HepG2 (cell line): ENCODE measurements at regions not wholly inside any gene's neighbourhood (a gene's known extent, or its start where the extent isn't known, plus 50 kb on each side); places are given as distances from the start of the nearest gene placed in this dataset.

Experiments
- ATAC-seq: fragments of 200-7000 bp; cut with Tn5 transposase; 3 replicates; pipeline ENCODE4 v1.9.1; 2020; ENCODE audit warnings: mild to moderate bottlenecking, moderate library complexity
- BruUV-seq: library from RNA; stranded (reverse); fragments of 400-500 nt; replicated peaks from 2 replicates; lab custom pipeline; 2021; lab: Mats Ljungman, UMichigan
- CTCF ChIA-PET: fragments of 300-600 bp; formaldehyde crosslinking; extraction: SDS; loops from one replicate; lab custom pipeline; 2021; ENCODE audit warnings: low total read pairs, inconsistent platforms, low intra/inter-chr PET ratio; lab: Yijun Ruan, JAX
- POLR2A ChIA-PET: fragments of 350-600 bp; sonication (Branson Sonifier 250); formaldehyde crosslinking; loops from one replicate; lab custom pipeline; 2020; ENCODE audit warnings: antibody characterized with exemption, inconsistent platforms; lab: Yijun Ruan, JAX
- DNase-seq: peaks from one replicate; pipeline ENCODE4 v3.0.0-alpha.2; 2015; ENCODE audit warnings: low spot score
- FAIRE-seq: peaks from 3 replicates; lab custom pipeline; 2011; peaks lifted over from hg19 to GRCh38; lab: Jason Lieb, UNC
- H2AFZ ChIP-seq: one replicate; pipeline ENCODE4 v1.6.1; 2011; ENCODE audit warnings: low read length, inconsistent platforms
- H3K27ac ChIP-seq: fragments of 300-600 bp; 3 replicates; pipeline ENCODE4 v1.8.0; 2011; ENCODE audit warnings: mixed run types, mild to moderate bottlenecking, mixed read lengths, low read length, inconsistent platforms; ENCODE audit not compliant: insufficient read depth; ENCODE audit errors: extremely low read length
- H3K27me3 ChIP-seq, 2 experiments: fragments of 200-600 bp in 1 of 2; 2 replicates in 1 of 2; 3 replicates in 1 of 2; pipeline versions ENCODE4 v1.6.0 to v1.8.0; 2011; ENCODE audit warnings: low read length in 2 of 2, mild to moderate bottlenecking in 2 of 2, moderate library complexity in 2 of 2, inconsistent platforms in 1 of 2; ENCODE audit not compliant: insufficient read depth in 2 of 2, control insufficient read depth in 1 of 2
- H3K36me3 ChIP-seq, 2 experiments: fragments of 200-600 bp in 1 of 2; replicated peaks in 1 of 2; 2 replicates in 1 of 2; 3 replicates in 1 of 2; pipeline versions ENCODE4 v1.5.1 to v1.8.0; 2011; ENCODE audit warnings: low read length in 2 of 2, inconsistent platforms in 1 of 2; ENCODE audit not compliant: insufficient read depth in 2 of 2, control insufficient read depth in 1 of 2
- H3K4me1 ChIP-seq: 2 replicates; pipeline ENCODE4 v1.5.1; 2012; ENCODE audit warnings: low read length, inconsistent platforms; ENCODE audit not compliant: insufficient read depth
- H3K4me2 ChIP-seq: 2 replicates; pipeline ENCODE4 v1.6.0; 2011; ENCODE audit warnings: low read depth, low read length, inconsistent platforms
- H3K4me3 ChIP-seq, 3 experiments: fragments of 200-600 bp in 1 of 3; sonication (generic), shearing (Covaris generic) in 1 of 3; replicated peaks in 1 of 3; 2 replicates each; pipeline ENCODE4 v1.5.1; 2011 to 2016; ENCODE audit warnings: low read length in 3 of 3, inconsistent platforms in 2 of 3, low read depth in 2 of 3, mild to moderate bottlenecking in 2 of 3, control low read depth in 1 of 3, mixed read lengths in 1 of 3; ENCODE audit not compliant: insufficient read depth in 1 of 3
- H3K79me2 ChIP-seq: one replicate; pipeline ENCODE4 v1.6.1; 2011; ENCODE audit warnings: low read length, inconsistent platforms; ENCODE audit not compliant: insufficient read depth
- H3K9ac ChIP-seq: 2 replicates; pipeline ENCODE4 v1.6.0; 2011; ENCODE audit warnings: mild to moderate bottlenecking, low read depth, low read length, inconsistent platforms; ENCODE audit not compliant: insufficient read depth
- H3K9me3 ChIP-seq: 2 replicates; pipeline ENCODE4 v1.5.1; 2012; ENCODE audit warnings: mild to moderate bottlenecking, low read length
- H4K20me1 ChIP-seq: 2 replicates; pipeline ENCODE4 v1.6.0; 2011; ENCODE audit warnings: inconsistent platforms, mild to moderate bottlenecking, low read length, moderate library complexity; ENCODE audit not compliant: insufficient read depth
- HMG20A ChIP-seq: IDR thresholded peaks from 2 replicates; pipeline ENCODE4 v1.6.1; 2016; ENCODE audit warnings: borderline replicate concordance
- MAFF ChIP-seq: IDR thresholded peaks from 2 replicates; pipeline ENCODE4 v1.6.1; 2011; ENCODE audit warnings: low read depth, low read length, improper control_type of control experiment
- MAFK ChIP-seq, 2 experiments: IDR thresholded peaks in 1 of 2; conservative IDR thresholded peaks in 1 of 2; 2 replicates each; pipeline ENCODE4 v1.6.1; 2011; ENCODE audit warnings: improper control_type of control experiment in 2 of 2, low read length in 2 of 2
- RAD21 ChIP-seq: fragments of 450-650 bp; formaldehyde crosslinking; IDR thresholded peaks from 2 replicates; pipeline ENCODE4 v1.5.0; 2020; ENCODE audit warnings: mild to moderate bottlenecking
- SNRNP70 ChIP-seq: fragments of 200-400 bp; formaldehyde crosslinking; IDR thresholded peaks from 2 replicates; pipeline ENCODE4 v1.6.1; 2017; ENCODE audit warnings: mild to moderate bottlenecking, low read depth, low read length, moderate library complexity
- SRSF9 ChIP-seq: fragments of 200-400 bp; formaldehyde crosslinking; IDR thresholded peaks from 2 replicates; pipeline ENCODE4 v1.6.1; 2018; ENCODE audit warnings: borderline replicate concordance, mild to moderate bottlenecking, low read depth, low read length; ENCODE audit not compliant: insufficient read depth, poor library complexity, severe bottlenecking
- ZNF432 ChIP-seq: sonication (generic); formaldehyde crosslinking; IDR thresholded peaks from 2 replicates; pipeline ENCODE4 v1.5.0; 2020; ENCODE audit warnings: missing genetic modification reagents, mild to moderate bottlenecking, borderline replicate concordance
- WGBS: methylation state at CpG from one replicate; pipeline ENCODE4 v1.1.6; 2017; ENCODE audit warnings: low lambda C conversion rate; 5-methylcytosine and 5-hydroxymethylcytosine counted together
- in situ Hi-C: cut with HindIII; loops from 2 replicates; pipeline ENCODE4 v1.10.0; 2017; ENCODE audit warnings: low pct_unique_long_range_greater_than_20kb; ENCODE audit not compliant: extremely low pct_ligation_motif_present
- intact Hi-C: fragments of 100-400 bp; cut with micrococcal nuclease; formaldehyde crosslinking; loops from one replicate; pipeline ENCODE4 v1.10.0; 2022; ENCODE audit not compliant: unreplicated experiment
- TF ChIP-seq, protein P1 (sequence below): sonication (generic); formaldehyde crosslinking; IDR thresholded peaks from 2 replicates; pipeline ENCODE4 v1.4.0; 2020; ENCODE audit warnings: missing genetic modification reagents, borderline replicate concordance
- TF ChIP-seq, protein P2 (sequence below): sonication (generic); formaldehyde crosslinking; IDR thresholded peaks from 2 replicates; pipeline ENCODE4 v1.4.0; 2020; ENCODE audit warnings: mild to moderate bottlenecking, low read depth, missing genetic modification reagents
- TF ChIP-seq, protein P3 (sequence below): sonication (generic); formaldehyde crosslinking; IDR thresholded peaks from 2 replicates; pipeline ENCODE4 v1.5.0; 2020; ENCODE audit warnings: mild to moderate bottlenecking, missing genetic modification reagents
- TF ChIP-seq, protein P4 (sequence below): sonication (generic); formaldehyde crosslinking; IDR thresholded peaks from 2 replicates; pipeline ENCODE4 v1.4.0; 2020; ENCODE audit warnings: missing genetic modification reagents, borderline replicate concordance

- TF ChIP-seq, protein P1, sequence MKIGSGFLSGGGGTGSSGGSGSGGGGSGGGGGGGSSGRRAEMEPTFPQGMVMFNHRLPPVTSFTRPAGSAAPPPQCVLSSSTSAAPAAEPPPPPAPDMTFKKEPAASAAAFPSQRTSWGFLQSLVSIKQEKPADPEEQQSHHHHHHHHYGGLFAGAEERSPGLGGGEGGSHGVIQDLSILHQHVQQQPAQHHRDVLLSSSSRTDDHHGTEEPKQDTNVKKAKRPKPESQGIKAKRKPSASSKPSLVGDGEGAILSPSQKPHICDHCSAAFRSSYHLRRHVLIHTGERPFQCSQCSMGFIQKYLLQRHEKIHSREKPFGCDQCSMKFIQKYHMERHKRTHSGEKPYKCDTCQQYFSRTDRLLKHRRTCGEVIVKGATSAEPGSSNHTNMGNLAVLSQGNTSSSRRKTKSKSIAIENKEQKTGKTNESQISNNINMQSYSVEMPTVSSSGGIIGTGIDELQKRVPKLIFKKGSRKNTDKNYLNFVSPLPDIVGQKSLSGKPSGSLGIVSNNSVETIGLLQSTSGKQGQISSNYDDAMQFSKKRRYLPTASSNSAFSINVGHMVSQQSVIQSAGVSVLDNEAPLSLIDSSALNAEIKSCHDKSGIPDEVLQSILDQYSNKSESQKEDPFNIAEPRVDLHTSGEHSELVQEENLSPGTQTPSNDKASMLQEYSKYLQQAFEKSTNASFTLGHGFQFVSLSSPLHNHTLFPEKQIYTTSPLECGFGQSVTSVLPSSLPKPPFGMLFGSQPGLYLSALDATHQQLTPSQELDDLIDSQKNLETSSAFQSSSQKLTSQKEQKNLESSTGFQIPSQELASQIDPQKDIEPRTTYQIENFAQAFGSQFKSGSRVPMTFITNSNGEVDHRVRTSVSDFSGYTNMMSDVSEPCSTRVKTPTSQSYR (CRISPR knock-in tag), result no peak
- TF ChIP-seq SRSF9, result no peak
- TF ChIP-seq HMG20A (CRISPR knock-in tag), result no peak
- no peak for TF ChIP-seq ZNF432
- TF ChIP-seq, protein P2, sequence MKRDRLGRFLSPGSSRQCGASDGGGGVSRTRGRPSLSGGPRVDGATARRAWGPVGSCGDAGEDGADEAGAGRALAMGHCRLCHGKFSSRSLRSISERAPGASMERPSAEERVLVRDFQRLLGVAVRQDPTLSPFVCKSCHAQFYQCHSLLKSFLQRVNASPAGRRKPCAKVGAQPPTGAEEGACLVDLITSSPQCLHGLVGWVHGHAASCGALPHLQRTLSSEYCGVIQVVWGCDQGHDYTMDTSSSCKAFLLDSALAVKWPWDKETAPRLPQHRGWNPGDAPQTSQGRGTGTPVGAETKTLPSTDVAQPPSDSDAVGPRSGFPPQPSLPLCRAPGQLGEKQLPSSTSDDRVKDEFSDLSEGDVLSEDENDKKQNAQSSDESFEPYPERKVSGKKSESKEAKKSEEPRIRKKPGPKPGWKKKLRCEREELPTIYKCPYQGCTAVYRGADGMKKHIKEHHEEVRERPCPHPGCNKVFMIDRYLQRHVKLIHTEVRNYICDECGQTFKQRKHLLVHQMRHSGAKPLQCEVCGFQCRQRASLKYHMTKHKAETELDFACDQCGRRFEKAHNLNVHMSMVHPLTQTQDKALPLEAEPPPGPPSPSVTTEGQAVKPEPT, result no peak
These were observed 93.2 kb upstream of the CCDC150 start (continued) for GRCh38 chr2:196546151-196546919.

- BruUV-seq, result no TSS peak
- H3K9me3 ChIP-seq, result no peaks in the 10 kb centered on the region
- no peak overlapping the region for H3K9ac ChIP-seq
- H3K27ac ChIP-seq, result no peak overlapping the region
- H3K36me3 ChIP-seq, result no peaks in the 10 kb centered on the region
- H3K27me3 ChIP-seq, result no peaks in the 10 kb centered on the region; a peak in 2 of 5 replicates
- FAIRE-seq (no peak), DNase-seq (no peak), ATAC-seq (no peak)
- in situ Hi-C loops, result no loop called here
- WGBS, result 6% methylated on average over 3 of the region's 3 CpGs
- intact Hi-C loops, result loop anchor here (1.0 kb wide), 1 partner anchor 48 kb away; no protein-coding TSS in a partner anchor
- H4K20me1 ChIP-seq, result no peaks in the 10 kb centered on the region
- CTCF ChIA-PET, result no interaction called here
- POLR2A ChIA-PET, result no interaction called here
- no peak overlapping the region for H3K4me2 ChIP-seq
- no peaks in the 10 kb centered on the region for H3K79me2 ChIP-seq
- H3K4me1 ChIP-seq, result no peaks in the 10 kb centered on the region
- no peak overlapping the region for H2AFZ ChIP-seq
- no peak overlapping the region for H3K4me3 ChIP-seq
- TF ChIP-seq, protein P3, sequence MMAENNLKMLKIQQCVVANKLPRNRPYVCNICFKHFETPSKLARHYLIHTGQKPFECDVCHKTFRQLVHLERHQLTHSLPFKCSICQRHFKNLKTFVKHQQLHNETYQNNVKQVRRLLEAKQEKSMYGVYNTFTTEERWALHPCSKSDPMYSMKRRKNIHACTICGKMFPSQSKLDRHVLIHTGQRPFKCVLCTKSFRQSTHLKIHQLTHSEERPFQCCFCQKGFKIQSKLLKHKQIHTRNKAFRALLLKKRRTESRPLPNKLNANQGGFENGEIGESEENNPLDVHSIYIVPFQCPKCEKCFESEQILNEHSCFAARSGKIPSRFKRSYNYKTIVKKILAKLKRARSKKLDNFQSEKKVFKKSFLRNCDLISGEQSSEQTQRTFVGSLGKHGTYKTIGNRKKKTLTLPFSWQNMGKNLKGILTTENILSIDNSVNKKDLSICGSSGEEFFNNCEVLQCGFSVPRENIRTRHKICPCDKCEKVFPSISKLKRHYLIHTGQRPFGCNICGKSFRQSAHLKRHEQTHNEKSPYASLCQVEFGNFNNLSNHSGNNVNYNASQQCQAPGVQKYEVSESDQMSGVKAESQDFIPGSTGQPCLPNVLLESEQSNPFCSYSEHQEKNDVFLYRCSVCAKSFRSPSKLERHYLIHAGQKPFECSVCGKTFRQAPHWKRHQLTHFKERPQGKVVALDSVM (CRISPR knock-in tag), result no peak
- TF ChIP-seq SNRNP70 (no peak), MAFK (conservative IDR thresholded peaks at IDR 0.05 in 1 of 2, IDR thresholded peaks at IDR 0.05 in 1 of 2; ENCODE audit: low read length in 2 of 2) (peak; percentile 60 to 78), RAD21 (CRISPR knock-in tag) (no peak), MAFF (peak; percentile 79)
- TF ChIP-seq, protein P4, sequence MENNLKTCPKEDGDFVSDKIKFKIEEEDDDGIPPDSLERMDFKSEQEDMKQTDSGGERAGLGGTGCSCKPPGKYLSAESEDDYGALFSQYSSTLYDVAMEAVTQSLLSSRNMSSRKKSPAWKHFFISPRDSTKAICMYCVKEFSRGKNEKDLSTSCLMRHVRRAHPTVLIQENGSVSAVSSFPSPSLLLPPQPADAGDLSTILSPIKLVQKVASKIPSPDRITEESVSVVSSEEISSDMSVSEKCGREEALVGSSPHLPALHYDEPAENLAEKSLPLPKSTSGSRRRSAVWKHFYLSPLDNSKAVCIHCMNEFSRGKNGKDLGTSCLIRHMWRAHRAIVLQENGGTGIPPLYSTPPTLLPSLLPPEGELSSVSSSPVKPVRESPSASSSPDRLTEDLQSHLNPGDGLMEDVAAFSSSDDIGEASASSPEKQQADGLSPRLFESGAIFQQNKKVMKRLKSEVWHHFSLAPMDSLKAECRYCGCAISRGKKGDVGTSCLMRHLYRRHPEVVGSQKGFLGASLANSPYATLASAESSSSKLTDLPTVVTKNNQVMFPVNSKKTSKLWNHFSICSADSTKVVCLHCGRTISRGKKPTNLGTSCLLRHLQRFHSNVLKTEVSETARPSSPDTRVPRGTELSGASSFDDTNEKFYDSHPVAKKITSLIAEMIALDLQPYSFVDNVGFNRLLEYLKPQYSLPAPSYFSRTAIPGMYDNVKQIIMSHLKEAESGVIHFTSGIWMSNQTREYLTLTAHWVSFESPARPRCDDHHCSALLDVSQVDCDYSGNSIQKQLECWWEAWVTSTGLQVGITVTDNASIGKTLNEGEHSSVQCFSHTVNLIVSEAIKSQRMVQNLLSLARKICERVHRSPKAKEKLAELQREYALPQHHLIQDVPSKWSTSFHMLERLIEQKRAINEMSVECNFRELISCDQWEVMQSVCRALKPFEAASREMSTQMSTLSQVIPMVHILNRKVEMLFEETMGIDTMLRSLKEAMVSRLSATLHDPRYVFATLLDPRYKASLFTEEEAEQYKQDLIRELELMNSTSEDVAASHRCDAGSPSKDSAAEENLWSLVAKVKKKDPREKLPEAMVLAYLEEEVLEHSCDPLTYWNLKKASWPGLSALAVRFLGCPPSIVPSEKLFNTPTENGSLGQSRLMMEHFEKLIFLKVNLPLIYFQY (CRISPR knock-in tag), result no peak
These were observed 90.5 kb upstream of the CCDC150 start for GRCh38 chr2:196549052-196549451.
